Stimulated activated CD8-positive, alpha-beta memory T cell treated with anti-CD3 and anti-CD28 coated beads, Interleukin-7, amount 100 ng/mL, for 1 hour (primary cell): ENCODE measurements at regions not wholly inside any gene's neighbourhood (a gene's known extent, or its start where the extent isn't known, plus 50 kb on each side); places are given as distances from the start of the nearest gene placed in this dataset.

ENCODE experiments used
- DNase-seq, 2 donors: peaks; one replicate each; pipeline ENCODE4 v3.0.0-alpha.2; 2020; ENCODE audit warnings: low read depth in 2 of 2

GRCh38 chr10:120369856-120370276 is 87.2 kb upstream of the PLPP4 start:
- no peak for DNase-seq

GRCh38 chr10:120371856-120372255 is 85.2 kb upstream of the PLPP4 start:
- no peak for DNase-seq

DNA sequence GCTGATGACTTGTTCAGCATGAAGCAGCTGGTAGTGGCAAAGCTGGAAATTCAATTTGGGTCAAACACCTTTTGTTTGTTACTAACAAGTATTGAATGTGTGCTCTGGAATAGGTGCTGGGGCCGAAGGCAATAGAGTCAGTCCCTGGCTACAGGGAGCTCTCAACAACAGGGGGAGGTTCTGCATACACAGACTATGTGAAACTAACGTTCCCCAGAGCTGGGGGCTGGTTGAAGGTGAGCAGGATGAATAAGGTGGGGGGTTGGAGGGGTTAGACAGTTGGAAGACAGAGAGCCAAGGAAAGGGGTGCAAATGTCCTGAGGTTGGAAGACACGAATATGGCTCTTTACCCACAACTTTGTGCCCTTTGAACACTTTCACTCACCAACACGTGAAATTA is 84.1 kb upstream of the PLPP4 start:
- no peak for DNase-seq

DNA sequence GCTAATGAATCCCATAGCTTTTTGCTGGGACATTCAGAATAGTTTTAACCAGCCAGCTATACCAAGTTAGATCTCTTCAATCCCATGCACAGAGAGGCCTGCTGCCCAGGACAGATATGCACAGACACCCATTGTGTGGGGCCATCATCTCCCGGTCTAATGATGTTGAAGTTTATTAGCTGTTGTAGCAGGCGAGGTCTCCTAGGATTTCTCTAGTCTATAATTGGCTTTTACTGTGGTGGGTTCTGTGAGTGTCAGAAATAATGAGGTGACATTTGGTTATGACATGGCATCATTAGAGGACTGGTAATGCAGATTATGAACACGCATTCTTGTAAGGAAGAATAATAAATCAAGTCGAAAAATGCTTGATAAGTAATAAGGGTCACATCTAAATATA is 81.4 kb upstream of the PLPP4 start:
- no peak for DNase-seq

DNA sequence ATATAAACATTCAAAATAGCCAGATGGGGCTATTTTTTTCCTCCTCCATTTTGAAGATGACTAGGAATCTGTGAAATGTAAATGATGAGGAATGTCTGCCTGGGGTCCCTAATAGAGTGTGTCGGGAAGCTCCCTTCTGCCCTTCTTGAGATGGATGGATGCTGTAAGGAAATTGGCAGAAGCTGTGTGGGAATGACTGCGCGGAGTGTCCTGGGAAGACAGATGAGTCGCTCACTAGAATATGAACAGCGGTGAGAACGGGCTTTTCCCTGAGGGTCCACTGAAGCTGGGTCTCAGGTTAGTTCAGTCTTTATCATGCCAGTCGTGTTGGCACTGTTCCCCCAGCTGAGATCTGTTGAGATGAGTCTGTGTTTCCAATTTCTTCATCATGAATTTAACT is 75.1 kb upstream of the PLPP4 start:
- DNase-seq: no peak

GRCh38 chr10:120382360-120382759 is 74.7 kb upstream of the PLPP4 start:
- no peak for DNase-seq

DNA sequence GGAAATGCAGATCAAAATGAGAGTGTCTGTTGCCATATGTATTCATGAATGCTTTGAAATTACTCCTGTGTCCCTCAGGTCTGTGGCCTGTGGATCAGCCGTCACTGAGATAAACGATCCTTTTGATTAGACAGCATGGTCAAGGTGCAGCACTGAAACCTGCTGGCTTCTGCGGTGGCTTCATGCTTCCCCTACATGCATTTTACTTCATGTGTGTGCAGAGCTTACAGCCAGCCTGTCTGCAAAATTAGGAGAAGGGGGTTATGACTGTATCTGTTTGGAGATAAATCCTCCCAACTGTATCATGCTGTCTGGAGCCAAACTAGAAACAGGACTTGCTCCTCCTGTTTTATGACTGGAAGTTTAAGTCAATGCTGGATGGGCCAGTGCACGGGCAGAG is 71.0 kb upstream of the PLPP4 start:
- DNase-seq: no peak

DNA sequence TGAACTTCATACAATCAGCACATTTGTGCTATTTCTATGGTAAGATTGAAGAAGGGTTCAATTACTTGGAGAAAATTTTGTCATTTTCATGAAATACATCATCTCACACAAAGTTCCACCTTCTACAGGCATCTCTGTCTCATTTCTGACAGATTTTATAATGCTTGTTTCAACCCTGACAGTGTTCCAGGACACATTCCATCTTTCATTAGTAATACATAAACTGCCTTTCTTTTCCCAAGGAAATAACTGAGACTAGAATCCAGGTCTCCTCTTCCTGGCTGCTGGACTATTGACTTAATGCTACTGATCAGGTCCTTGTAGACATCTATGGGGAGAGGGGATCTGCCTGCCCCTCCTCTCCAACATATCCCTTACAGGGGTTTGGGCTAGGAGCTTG is 70.1 kb upstream of the PLPP4 start:
- DNase-seq: no peak

- no peak for DNase-seq
Measured at GRCh38 chr10:120387326-120387725, 69.7 kb upstream of the PLPP4 start.

GRCh38 chr10:120392245-120392644 is 64.8 kb upstream of the PLPP4 start:
- DNase-seq: no peak

DNA sequence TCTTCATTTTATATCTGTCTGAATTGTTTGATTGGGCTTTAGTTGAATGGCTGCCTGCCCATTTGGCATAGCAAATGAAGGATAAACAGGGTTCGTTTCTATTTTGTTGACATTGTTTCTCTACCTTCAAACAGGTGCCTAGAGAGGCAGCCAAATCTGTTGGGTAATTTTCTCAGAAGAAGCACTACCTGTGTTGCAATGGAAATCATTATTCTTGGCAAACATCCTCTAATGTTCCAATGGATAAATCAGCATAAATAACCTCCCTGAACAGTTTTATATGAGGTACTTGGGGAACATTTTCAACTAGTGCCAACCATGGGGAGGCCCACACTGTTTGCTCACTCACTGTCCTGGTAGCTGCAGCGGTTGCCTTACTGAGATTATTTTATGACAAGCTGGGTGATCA is 64.4 kb upstream of the PLPP4 start:
- DNase-seq: no peak

GRCh38 chr10:120394446-120394845 is 62.6 kb upstream of the PLPP4 start:
- DNase-seq: no peak

DNA sequence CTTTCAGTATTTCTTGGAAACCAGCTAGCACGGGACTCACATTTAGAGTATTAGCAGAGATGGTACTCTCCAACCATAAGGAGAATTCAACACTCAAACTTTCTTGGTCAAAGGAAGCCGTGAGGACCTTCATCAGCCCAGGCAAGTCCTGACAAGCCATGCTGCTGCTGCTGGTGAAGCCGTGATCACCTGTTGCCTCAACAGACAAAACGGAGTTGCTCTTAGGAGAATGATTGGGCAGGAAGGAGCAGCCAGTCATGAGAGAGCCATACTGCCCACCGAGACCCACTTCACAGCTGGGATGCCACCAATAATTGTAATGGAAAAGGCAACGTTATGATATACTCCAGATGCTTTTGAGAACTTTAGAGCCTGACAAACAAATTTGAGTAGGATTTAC is 60.8 kb upstream of the PLPP4 start:
- DNase-seq: no peak

DNA sequence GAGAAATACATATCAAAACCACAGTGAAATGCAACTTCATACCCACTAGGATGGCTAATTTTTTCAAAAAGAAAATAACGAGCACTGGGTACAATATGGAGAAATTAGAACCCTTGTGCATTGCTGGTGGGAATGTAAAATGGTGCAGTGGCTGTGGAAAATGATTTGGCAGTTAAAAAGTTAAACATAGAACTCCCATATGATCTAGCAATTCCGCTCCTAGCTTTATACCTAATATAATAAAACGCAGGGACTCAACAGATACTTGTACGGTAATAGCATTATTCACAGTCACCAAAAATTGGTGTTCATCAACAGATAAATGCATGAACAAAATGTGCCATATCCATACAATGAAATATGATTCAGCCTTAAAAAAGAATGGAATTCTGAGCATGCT is 58.8 kb upstream of the PLPP4 start:
- no peak for DNase-seq

DNA sequence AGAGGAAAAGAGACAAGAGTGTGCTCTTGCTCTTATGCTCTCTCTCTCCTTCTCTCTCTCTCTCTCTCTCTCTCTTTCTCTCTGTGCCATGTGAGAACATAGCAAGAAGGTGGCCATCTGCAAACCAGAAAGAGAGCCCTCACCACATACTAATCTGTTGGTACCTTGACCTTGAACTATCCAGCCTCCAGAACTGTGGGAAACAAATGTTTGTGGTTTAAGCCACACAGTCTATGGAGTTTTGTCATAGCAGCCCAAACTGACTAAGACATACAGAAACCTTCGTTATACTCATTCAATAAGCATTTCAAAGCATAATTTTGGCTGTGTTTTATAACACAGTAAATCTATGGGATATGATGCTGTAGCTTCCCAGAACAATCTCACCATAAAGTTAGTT is 56.4 kb upstream of the PLPP4 start:
- no peak for DNase-seq

GRCh38 chr10:120402147-120402766 is 54.8 kb upstream of the PLPP4 start:
- DNase-seq: no peak

GRCh38 chr10:120403109-120403508 is 53.9 kb upstream of the PLPP4 start:
- no peak for DNase-seq

- no peak for DNase-seq
Measured at GRCh38 chr10:120406376-120406775, 50.7 kb upstream of the PLPP4 start.
